ENCODE measurements at regions not wholly inside any gene's neighbourhood (a gene's known extent, or its start where the extent isn't known, plus 50 kb on each side); places are given as distances from the start of the nearest gene placed in this dataset.

DNA sequence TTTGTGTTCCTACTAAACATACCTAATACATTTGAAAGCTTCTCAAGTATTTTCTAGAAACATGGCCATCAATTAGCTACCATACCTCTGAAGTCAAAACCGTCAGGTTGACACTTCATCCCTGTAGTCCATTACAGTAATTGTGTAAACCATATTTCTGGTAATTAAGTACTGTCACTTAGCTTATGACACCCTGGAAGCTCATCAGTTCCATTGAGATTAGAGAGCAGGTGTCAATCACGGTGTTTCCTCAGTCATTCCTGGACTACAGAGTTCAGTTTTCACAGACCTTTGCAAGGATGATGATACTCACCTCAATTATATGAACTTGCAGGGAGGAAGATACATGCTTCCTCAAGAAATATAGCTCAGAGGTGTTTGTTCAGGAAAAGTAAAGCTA lies 552.0 kb downstream of the SI start:
- TF ChIP-seq, protein P1, sequence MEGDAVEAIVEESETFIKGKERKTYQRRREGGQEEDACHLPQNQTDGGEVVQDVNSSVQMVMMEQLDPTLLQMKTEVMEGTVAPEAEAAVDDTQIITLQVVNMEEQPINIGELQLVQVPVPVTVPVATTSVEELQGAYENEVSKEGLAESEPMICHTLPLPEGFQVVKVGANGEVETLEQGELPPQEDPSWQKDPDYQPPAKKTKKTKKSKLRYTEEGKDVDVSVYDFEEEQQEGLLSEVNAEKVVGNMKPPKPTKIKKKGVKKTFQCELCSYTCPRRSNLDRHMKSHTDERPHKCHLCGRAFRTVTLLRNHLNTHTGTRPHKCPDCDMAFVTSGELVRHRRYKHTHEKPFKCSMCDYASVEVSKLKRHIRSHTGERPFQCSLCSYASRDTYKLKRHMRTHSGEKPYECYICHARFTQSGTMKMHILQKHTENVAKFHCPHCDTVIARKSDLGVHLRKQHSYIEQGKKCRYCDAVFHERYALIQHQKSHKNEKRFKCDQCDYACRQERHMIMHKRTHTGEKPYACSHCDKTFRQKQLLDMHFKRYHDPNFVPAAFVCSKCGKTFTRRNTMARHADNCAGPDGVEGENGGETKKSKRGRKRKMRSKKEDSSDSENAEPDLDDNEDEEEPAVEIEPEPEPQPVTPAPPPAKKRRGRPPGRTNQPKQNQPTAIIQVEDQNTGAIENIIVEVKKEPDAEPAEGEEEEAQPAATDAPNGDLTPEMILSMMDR (IDR thresholded peaks at IDR 0.05): no peak
- no peak for TF ChIP-seq TAF1 (IDR thresholded peaks at IDR 0.05; ENCODE audit: borderline replicate concordance, low read depth, low read length)
- no peak for TF ChIP-seq YY1 (IDR thresholded peaks at IDR 0.05; ENCODE audit: low read depth)
- no peak for TF ChIP-seq MEF2A (IDR thresholded peaks at IDR 0.05; ENCODE audit: borderline replicate concordance, low read depth)
- TF ChIP-seq RAD21 (IDR thresholded peaks at IDR 0.05; ENCODE audit: low read length): no peak
- TF ChIP-seq, protein P2, sequence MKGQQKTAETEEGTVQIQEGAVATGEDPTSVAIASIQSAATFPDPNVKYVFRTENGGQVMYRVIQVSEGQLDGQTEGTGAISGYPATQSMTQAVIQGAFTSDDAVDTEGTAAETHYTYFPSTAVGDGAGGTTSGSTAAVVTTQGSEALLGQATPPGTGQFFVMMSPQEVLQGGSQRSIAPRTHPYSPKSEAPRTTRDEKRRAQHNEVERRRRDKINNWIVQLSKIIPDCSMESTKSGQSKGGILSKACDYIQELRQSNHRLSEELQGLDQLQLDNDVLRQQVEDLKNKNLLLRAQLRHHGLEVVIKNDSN (IDR thresholded peaks at IDR 0.05; ENCODE audit: borderline replicate concordance, low read depth): no peak

Data from SK-N-SH (cell line).